GM12892 (cell line): ENCODE measurements at regions not wholly inside any gene's neighbourhood (a gene's known extent, or its start where the extent isn't known, plus 50 kb on each side); places are given as distances from the start of the nearest gene placed in this dataset.

ENCODE experiments used
- POLR2A ChIP-seq: IDR thresholded peaks from 2 replicates; pipeline ENCODE4 v1.6.1; 2011; ENCODE audit warnings: low read depth, low read length, control low read depth
- POLR2AphosphoS5 ChIP-seq: IDR thresholded peaks from 2 replicates; pipeline ENCODE4 v1.6.1; 2011; ENCODE audit warnings: low read depth, low read length, control low read depth
- TAF1 ChIP-seq: IDR thresholded peaks from 2 replicates; pipeline ENCODE4 v1.6.1; 2011; ENCODE audit warnings: low read depth, mild to moderate bottlenecking, control low read depth, low read length, borderline replicate concordance

GRCh38 chr6:43971776-43972126 lies 155.5 kb downstream of the MRPL14 start:
- TF ChIP-seq TAF1, result no peak
- TF ChIP-seq POLR2A, result no peak
- TF ChIP-seq POLR2AphosphoS5, result no peak
